DOHH2 (cell line): ENCODE measurements at regions not wholly inside any gene's neighbourhood (a gene's known extent, or its start where the extent isn't known, plus 50 kb on each side); places are given as distances from the start of the nearest gene placed in this dataset.

Experiments
- CTCF ChIP-seq: fragments of 200-600 bp; sonication (generic); IDR thresholded peaks from one replicate; pipeline ENCODE4 v1.5.1; 2014; ENCODE audit warnings: antibody characterized with exemption, mild to moderate bottlenecking, low read depth, low read length; ENCODE audit not compliant: poor library complexity, severe bottlenecking
- EZH2phosphoT487 ChIP-seq: fragments of 200-600 bp; sonication (generic); IDR thresholded peaks from 2 replicates; pipeline ENCODE4 v1.6.1; 2017; ENCODE audit warnings: borderline replicate concordance, mild to moderate bottlenecking, antibody characterized with exemption, low read length, moderate library complexity, mixed read lengths

GRCh38 chr12:34289431-34290380, 267.4 kb downstream of the ALG10 start:
- TF ChIP-seq CTCF: no peak
- no peak for TF ChIP-seq EZH2phosphoT487
